ENCODE measurements at regions not wholly inside any gene's neighbourhood (a gene's known extent, or its start where the extent isn't known, plus 50 kb on each side); places are given as distances from the start of the nearest gene placed in this dataset.

- no peak overlapping the region for H3K4me3 ChIP-seq (ENCODE audit: low read depth, low read length)
- no peak for TF ChIP-seq CTCF (IDR thresholded peaks at IDR 0.05; ENCODE audit: insufficient read depth, low read depth, low read length)
- no peak for DNase-seq (ENCODE audit: low read depth)
Observed at GRCh38 chr7:51666751-51667150, 350.1 kb upstream of the COBL start.

GRCh38 chr7:51666266-51666665 is 349.7 kb upstream of the COBL start:
- no peak overlapping the region for H3K4me3 ChIP-seq (ENCODE audit: low read depth, low read length)
- no peak for TF ChIP-seq CTCF (IDR thresholded peaks at IDR 0.05; ENCODE audit: insufficient read depth, low read depth, low read length)
- no peak for DNase-seq (ENCODE audit: low read depth)

- TF ChIP-seq CTCF (IDR thresholded peaks at IDR 0.05; ENCODE audit: insufficient read depth, low read depth, low read length), result no peak
- no peak for DNase-seq (ENCODE audit: low read depth)
- H3K4me3 ChIP-seq (ENCODE audit: low read depth, low read length), result no peak overlapping the region
Observed at GRCh38 chr7:51665045-51665780, 348.6 kb upstream of the COBL start.

- TF ChIP-seq CTCF (IDR thresholded peaks at IDR 0.05; ENCODE audit: insufficient read depth, low read depth, low read length), result no peak
- DNase-seq (ENCODE audit: low read depth), result no peak
- H3K4me3 ChIP-seq (ENCODE audit: low read depth, low read length), result no peak overlapping the region
Observed at GRCh38 chr7:51660516-51660915, 343.9 kb upstream of the COBL start.

GRCh38 chr7:51658684-51659083 is 342.1 kb upstream of the COBL start:
- DNase-seq (ENCODE audit: low read depth), result no peak
- no peak for TF ChIP-seq CTCF (IDR thresholded peaks at IDR 0.05; ENCODE audit: insufficient read depth, low read depth, low read length)
- no peak overlapping the region for H3K4me3 ChIP-seq (ENCODE audit: low read depth, low read length)

GRCh38 chr7:51647931-51648351 is 331.3 kb upstream of the COBL start:
- no peak overlapping the region for H3K4me3 ChIP-seq (ENCODE audit: low read depth, low read length)
- no peak for TF ChIP-seq CTCF (IDR thresholded peaks at IDR 0.05; ENCODE audit: insufficient read depth, low read depth, low read length)
- peak; percentile 67 for DNase-seq (ENCODE audit: low read depth)

GRCh38 chr7:51647486-51647885 is 330.9 kb upstream of the COBL start:
- H3K4me3 ChIP-seq (ENCODE audit: low read depth, low read length), result no peak overlapping the region

More at GRCh38 chr7:51647486-51647885, 330.9 kb upstream of the COBL start:
- no peak for DNase-seq (ENCODE audit: low read depth)
- TF ChIP-seq CTCF (IDR thresholded peaks at IDR 0.05; ENCODE audit: insufficient read depth, low read depth, low read length), result no peak

Data from fibroblast of villous mesenchyme (primary cell).